ENCODE measurements at regions not wholly inside any gene's neighbourhood (a gene's known extent, or its start where the extent isn't known, plus 50 kb on each side); places are given as distances from the start of the nearest gene placed in this dataset.

GRCh38 chr10:105990529-105990928 lies 1174.0 kb downstream of the SORCS1 start:
- TF ChIP-seq POLR2AphosphoS5 (IDR thresholded peaks at IDR 0.05; ENCODE audit: low read depth) (no peak), REST (IDR thresholded peaks at IDR 0.05; ENCODE audit: unreplicated experiment) (no peak), ZNF462 (CRISPR knock-in tag; IDR thresholded peaks at IDR 0.05) (no peak), EZH2phosphoT487 (IDR thresholded peaks at IDR 0.05; ENCODE audit: unreplicated experiment) (no peak), CTCF (conservative IDR thresholded peaks at IDR 0.05; ENCODE audit: low read depth in 2 of 2) (no peak), EZH2 (IDR thresholded peaks at IDR 0.05; ENCODE audit: low read depth, unreplicated experiment) (no peak), ETS1 (IDR thresholded peaks at IDR 0.05) (no peak), ZNF114 (CRISPR knock-in tag; IDR thresholded peaks at IDR 0.05) (no peak), ZNF331 (CRISPR knock-in tag; IDR thresholded peaks at IDR 0.05; ENCODE audit: low read depth) (no peak), CREB1 (CRISPR knock-in tag; IDR thresholded peaks at IDR 0.05; ENCODE audit: low read depth) (no peak), NANOG (IDR thresholded peaks at IDR 0.05; ENCODE audit: borderline replicate concordance) (no peak), JUNB (IDR thresholded peaks at IDR 0.05; ENCODE audit: unreplicated experiment) (no peak)

Data from GM23338 (cell line).